ENCODE measurements at regions not wholly inside any gene's neighbourhood (a gene's known extent, or its start where the extent isn't known, plus 50 kb on each side); places are given as distances from the start of the nearest gene placed in this dataset.
"Not testable (repeated sequence)": the region's sequence is repeated elsewhere in the genome, so short reads cannot be mapped to it uniquely, and the experiment has no call there.

GRCh38 chr14:39716987-39717570 is 284.8 kb upstream of the FBXO33 start:
- DNase-seq: no peak

- DNase-seq: no peak
Measured at GRCh38 chr14:39712293-39712999, 280.2 kb upstream of the FBXO33 start.

- DNase-seq: no peak
Measured at GRCh38 chr14:39704594-39704993, 272.4 kb upstream of the FBXO33 start.

GRCh38 chr14:39694341-39694740 is 262.1 kb upstream of the FBXO33 start:
- DNase-seq: no peak

GRCh38 chr14:39683691-39684260 is 251.5 kb upstream of the FBXO33 start:
- no peak for DNase-seq

- no peak for DNase-seq
Measured at GRCh38 chr14:39682582-39682981, 250.3 kb upstream of the FBXO33 start.

- DNase-seq: no peak
Measured at GRCh38 chr14:39681782-39682399, 249.7 kb upstream of the FBXO33 start.

- DNase-seq: no peak
Measured at GRCh38 chr14:39680777-39681176, 248.5 kb upstream of the FBXO33 start.

GRCh38 chr14:39673734-39674133 is 241.5 kb upstream of the FBXO33 start:
- DNase-seq: no peak

GRCh38 chr14:39673270-39673711 is 241.1 kb upstream of the FBXO33 start:
- no peak for DNase-seq

GRCh38 chr14:39668449-39668848 is 236.2 kb upstream of the FBXO33 start:
- DNase-seq: no peak

- DNase-seq: no peak
Measured at GRCh38 chr14:39666386-39666785, 234.2 kb upstream of the FBXO33 start.

- DNase-seq: no peak
Measured at GRCh38 chr14:39665075-39665475, 232.8 kb upstream of the FBXO33 start.

- DNase-seq: no peak
Measured at GRCh38 chr14:39664646-39665045, 232.4 kb upstream of the FBXO33 start.

- no peak for DNase-seq
Measured at GRCh38 chr14:39641224-39641623, 209.0 kb upstream of the FBXO33 start.

GRCh38 chr14:39639009-39639408 is 206.8 kb upstream of the FBXO33 start:
- not testable (repeated sequence) for DNase-seq

- DNase-seq: no peak
Measured at GRCh38 chr14:39628087-39628486, 195.9 kb upstream of the FBXO33 start.

GRCh38 chr14:39626589-39627576 is 194.7 kb upstream of the FBXO33 start:
- DNase-seq: no peak

GRCh38 chr14:39621678-39622077 is 189.4 kb upstream of the FBXO33 start:
- DNase-seq: no peak

GRCh38 chr14:39621223-39621622 is 189.0 kb upstream of the FBXO33 start:
- DNase-seq: no peak

- DNase-seq: no peak
Measured at GRCh38 chr14:39617537-39617936, 185.3 kb upstream of the FBXO33 start.

- DNase-seq: no peak
Measured at GRCh38 chr14:39615352-39615751, 183.1 kb upstream of the FBXO33 start.

Measured in hematopoietic multipotent progenitor cell treated with erythropoietin and hydrocortisone succinate and interleukin-3 and kit ligand, for 6 days (in vitro differentiated cells).